GM23338 (cell line): ENCODE measurements at regions not wholly inside any gene's neighbourhood (a gene's known extent, or its start where the extent isn't known, plus 50 kb on each side); places are given as distances from the start of the nearest gene placed in this dataset.

Experiments used
- ATAC-seq: fragments of 200-7000 bp; cut with Tn5 transposase; 3 replicates; pipeline ENCODE4 v1.9.1; 2020
- DNase-seq: peaks from one replicate; pipeline ENCODE4 v3.0.0-alpha.2; 2015; ENCODE audit warnings: low spot score
- H2AFZ ChIP-seq: fragments of 200-600 bp; sonication (generic); 2 replicates; pipeline ENCODE4 v1.8.0; 2016; ENCODE audit warnings: antibody characterized with exemption, mild to moderate bottlenecking, moderate library complexity
- H3F3A ChIP-seq: fragments of 200-600 bp; sonication (generic); replicated peaks from 2 replicates; pipeline ENCODE4 v1.8.0; 2017; ENCODE audit warnings: antibody characterized with exemption, mixed run types, low read depth
- H3K27ac ChIP-seq: fragments of 200-600 bp; sonication (generic); 2 replicates; pipeline ENCODE4 v1.6.1; 2016; ENCODE audit warnings: low read depth
- H3K27me3 ChIP-seq: fragments of 200-600 bp; sonication (generic); 2 replicates; pipeline ENCODE4 v1.8.0; 2016; ENCODE audit warnings: mild to moderate bottlenecking, mixed run types, moderate library complexity; ENCODE audit not compliant: insufficient read depth
- H3K36me3 ChIP-seq: fragments of 200-600 bp; sonication (generic); 2 replicates; pipeline ENCODE4 v1.8.0; 2016; ENCODE audit warnings: mild to moderate bottlenecking; ENCODE audit not compliant: insufficient read depth
- H3K4me1 ChIP-seq: fragments of 200-600 bp; sonication (generic); 2 replicates; pipeline ENCODE4 v1.8.0; 2016; ENCODE audit warnings: mild to moderate bottlenecking, moderate library complexity; ENCODE audit not compliant: insufficient read depth
- H3K4me2 ChIP-seq: fragments of 200-600 bp; sonication (generic); 2 replicates; pipeline ENCODE4 v1.7.1; 2017; ENCODE audit warnings: mixed run types
- H3K4me3 ChIP-seq: fragments of 200-600 bp; sonication (generic); 2 replicates; pipeline ENCODE4 v1.6.1; 2016; ENCODE audit warnings: mixed run types
- H3K79me2 ChIP-seq: fragments of 200-600 bp; sonication (generic); replicated peaks from 2 replicates; pipeline ENCODE4 v1.8.0; 2017; ENCODE audit warnings: mild to moderate bottlenecking; ENCODE audit not compliant: insufficient read depth
- H3K9me2 ChIP-seq: fragments of 200-600 bp; sonication (generic); 2 replicates; pipeline ENCODE4 v1.8.0; 2017; ENCODE audit not compliant: insufficient read depth
- H4K20me1 ChIP-seq: fragments of 200-600 bp; sonication (generic); replicated peaks from 2 replicates; pipeline ENCODE4 v1.8.0; 2017; ENCODE audit warnings: mild to moderate bottlenecking; ENCODE audit not compliant: insufficient read depth
- H3K27ac Mint-ChIP-seq: 2 replicates; pipeline ENCODE4 v1.8.0; 2020; ENCODE audit warnings: inconsistent platforms, mild to moderate bottlenecking, moderate library complexity, mixed read lengths
- H3K27me3 Mint-ChIP-seq: 3 replicates; pipeline ENCODE4 v1.8.0; 2022; ENCODE audit warnings: low read depth, mild to moderate bottlenecking, moderate library complexity, mixed read lengths, inconsistent platforms; ENCODE audit not compliant: insufficient read depth, poor library complexity
- H3K36me3 Mint-ChIP-seq: 3 replicates; pipeline ENCODE4 v1.8.0; 2021; ENCODE audit warnings: low read depth, mild to moderate bottlenecking, inconsistent platforms, moderate library complexity, mixed read lengths
- H3K4me1 Mint-ChIP-seq: 3 replicates; pipeline ENCODE4 v1.8.0; 2020; ENCODE audit warnings: mild to moderate bottlenecking, inconsistent platforms, mixed read lengths
- H3K4me3 Mint-ChIP-seq: 3 replicates; pipeline ENCODE4 v1.8.0; 2021; ENCODE audit warnings: moderate library complexity, mild to moderate bottlenecking, inconsistent platforms, mixed read lengths
- H3K9me3 Mint-ChIP-seq: 3 replicates; pipeline ENCODE4 v1.8.0; 2020; ENCODE audit warnings: moderate library complexity, mild to moderate bottlenecking, inconsistent platforms, mixed read lengths
- CREB1 ChIP-seq: fragments of 250-450 bp; sonication (Bioruptor Pico); IDR thresholded peaks from 2 replicates; pipeline ENCODE4 v1.5.0; 2020; ENCODE audit warnings: low read depth, mild to moderate bottlenecking, moderate library complexity
- EZH2 ChIP-seq: fragments of 200-600 bp; sonication (generic); IDR thresholded peaks from one replicate; pipeline ENCODE4 v1.8.0; 2017; ENCODE audit warnings: antibody characterized with exemption, mild to moderate bottlenecking, low read depth; ENCODE audit not compliant: unreplicated experiment
- EZH2phosphoT487 ChIP-seq: fragments of 200-600 bp; sonication (generic); IDR thresholded peaks from one replicate; pipeline ENCODE4 v1.8.1; 2018; ENCODE audit warnings: antibody characterized with exemption; ENCODE audit not compliant: unreplicated experiment
- JUNB ChIP-seq: IDR thresholded peaks from one replicate; pipeline ENCODE4 v1.6.1; 2016; ENCODE audit warnings: antibody characterized with exemption; ENCODE audit not compliant: unreplicated experiment
- NANOG ChIP-seq: IDR thresholded peaks from 2 replicates; pipeline ENCODE4 v1.6.1; 2016; ENCODE audit warnings: antibody characterized with exemption, borderline replicate concordance
- POLR2AphosphoS5 ChIP-seq: IDR thresholded peaks from 2 replicates; pipeline ENCODE4 v1.6.1; 2016; ENCODE audit warnings: antibody characterized with exemption, low read depth
- STAT1 ChIP-seq: IDR thresholded peaks from one replicate; pipeline ENCODE4 v1.6.1; 2016; ENCODE audit warnings: antibody characterized with exemption; ENCODE audit not compliant: unreplicated experiment
- ZNF114 ChIP-seq: fragments of 250-450 bp; sonication (Bioruptor Pico); IDR thresholded peaks from 2 replicates; pipeline ENCODE4 v1.5.0; 2020; ENCODE audit warnings: mild to moderate bottlenecking, moderate library complexity
- ZNF331 ChIP-seq: fragments of 250-450 bp; sonication (Bioruptor Pico); IDR thresholded peaks from 2 replicates; pipeline ENCODE4 v1.5.0; 2020; ENCODE audit warnings: low read depth, mild to moderate bottlenecking, moderate library complexity
- TF ChIP-seq, protein P1 (sequence below): fragments of 250-450 bp; sonication (Bioruptor Pico); IDR thresholded peaks from 2 replicates; pipeline ENCODE4 v1.5.0; 2020; ENCODE audit warnings: mild to moderate bottlenecking, moderate library complexity
- TF ChIP-seq, protein P2 (sequence below), 2 experiments: fragments of 200-600 bp in 1 of 2; sonication (generic) in 1 of 2; conservative IDR thresholded peaks; 2 replicates each; pipeline versions ENCODE4 v1.5.1 to v1.6.1; 2016 to 2017; ENCODE audit warnings: antibody characterized with exemption in 2 of 2, low read depth in 2 of 2, mild to moderate bottlenecking in 2 of 2, moderate library complexity in 1 of 2
- TF ChIP-seq, protein P3 (sequence below): IDR thresholded peaks from one replicate; pipeline ENCODE4 v1.6.1; 2018; ENCODE audit warnings: antibody characterized with exemption; ENCODE audit not compliant: unreplicated experiment
- TF ChIP-seq, protein P4 (sequence below): IDR thresholded peaks from 2 replicates; pipeline ENCODE4 v1.6.1; 2016; ENCODE audit warnings: antibody characterized with exemption

DNA sequence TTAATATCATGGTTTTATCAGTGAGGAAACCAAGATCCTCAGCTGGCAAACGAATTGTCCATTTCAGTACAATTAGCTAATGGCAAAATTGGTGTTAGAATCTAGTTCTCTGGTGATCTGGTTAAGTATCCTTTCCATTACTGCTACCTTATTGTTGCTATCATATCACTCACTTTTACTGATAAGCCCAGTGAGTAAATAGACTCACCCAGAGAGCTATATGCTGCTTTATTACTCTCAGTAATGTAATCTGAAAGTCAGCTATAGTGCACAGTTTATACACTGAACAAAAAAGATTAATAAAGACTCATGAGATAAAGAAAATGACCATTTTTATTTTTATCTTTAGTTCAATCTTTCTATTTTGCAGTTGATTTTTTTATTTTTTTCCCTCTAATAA is 95.0 kb downstream of the DMAC1 start:
- H3K27ac Mint-ChIP-seq = no peak overlapping the region
- no peak for ATAC-seq
- TF ChIP-seq STAT1 = no peak
- no peak for TF ChIP-seq EZH2
- TF ChIP-seq JUNB = no peak
- TF ChIP-seq, protein P1, sequence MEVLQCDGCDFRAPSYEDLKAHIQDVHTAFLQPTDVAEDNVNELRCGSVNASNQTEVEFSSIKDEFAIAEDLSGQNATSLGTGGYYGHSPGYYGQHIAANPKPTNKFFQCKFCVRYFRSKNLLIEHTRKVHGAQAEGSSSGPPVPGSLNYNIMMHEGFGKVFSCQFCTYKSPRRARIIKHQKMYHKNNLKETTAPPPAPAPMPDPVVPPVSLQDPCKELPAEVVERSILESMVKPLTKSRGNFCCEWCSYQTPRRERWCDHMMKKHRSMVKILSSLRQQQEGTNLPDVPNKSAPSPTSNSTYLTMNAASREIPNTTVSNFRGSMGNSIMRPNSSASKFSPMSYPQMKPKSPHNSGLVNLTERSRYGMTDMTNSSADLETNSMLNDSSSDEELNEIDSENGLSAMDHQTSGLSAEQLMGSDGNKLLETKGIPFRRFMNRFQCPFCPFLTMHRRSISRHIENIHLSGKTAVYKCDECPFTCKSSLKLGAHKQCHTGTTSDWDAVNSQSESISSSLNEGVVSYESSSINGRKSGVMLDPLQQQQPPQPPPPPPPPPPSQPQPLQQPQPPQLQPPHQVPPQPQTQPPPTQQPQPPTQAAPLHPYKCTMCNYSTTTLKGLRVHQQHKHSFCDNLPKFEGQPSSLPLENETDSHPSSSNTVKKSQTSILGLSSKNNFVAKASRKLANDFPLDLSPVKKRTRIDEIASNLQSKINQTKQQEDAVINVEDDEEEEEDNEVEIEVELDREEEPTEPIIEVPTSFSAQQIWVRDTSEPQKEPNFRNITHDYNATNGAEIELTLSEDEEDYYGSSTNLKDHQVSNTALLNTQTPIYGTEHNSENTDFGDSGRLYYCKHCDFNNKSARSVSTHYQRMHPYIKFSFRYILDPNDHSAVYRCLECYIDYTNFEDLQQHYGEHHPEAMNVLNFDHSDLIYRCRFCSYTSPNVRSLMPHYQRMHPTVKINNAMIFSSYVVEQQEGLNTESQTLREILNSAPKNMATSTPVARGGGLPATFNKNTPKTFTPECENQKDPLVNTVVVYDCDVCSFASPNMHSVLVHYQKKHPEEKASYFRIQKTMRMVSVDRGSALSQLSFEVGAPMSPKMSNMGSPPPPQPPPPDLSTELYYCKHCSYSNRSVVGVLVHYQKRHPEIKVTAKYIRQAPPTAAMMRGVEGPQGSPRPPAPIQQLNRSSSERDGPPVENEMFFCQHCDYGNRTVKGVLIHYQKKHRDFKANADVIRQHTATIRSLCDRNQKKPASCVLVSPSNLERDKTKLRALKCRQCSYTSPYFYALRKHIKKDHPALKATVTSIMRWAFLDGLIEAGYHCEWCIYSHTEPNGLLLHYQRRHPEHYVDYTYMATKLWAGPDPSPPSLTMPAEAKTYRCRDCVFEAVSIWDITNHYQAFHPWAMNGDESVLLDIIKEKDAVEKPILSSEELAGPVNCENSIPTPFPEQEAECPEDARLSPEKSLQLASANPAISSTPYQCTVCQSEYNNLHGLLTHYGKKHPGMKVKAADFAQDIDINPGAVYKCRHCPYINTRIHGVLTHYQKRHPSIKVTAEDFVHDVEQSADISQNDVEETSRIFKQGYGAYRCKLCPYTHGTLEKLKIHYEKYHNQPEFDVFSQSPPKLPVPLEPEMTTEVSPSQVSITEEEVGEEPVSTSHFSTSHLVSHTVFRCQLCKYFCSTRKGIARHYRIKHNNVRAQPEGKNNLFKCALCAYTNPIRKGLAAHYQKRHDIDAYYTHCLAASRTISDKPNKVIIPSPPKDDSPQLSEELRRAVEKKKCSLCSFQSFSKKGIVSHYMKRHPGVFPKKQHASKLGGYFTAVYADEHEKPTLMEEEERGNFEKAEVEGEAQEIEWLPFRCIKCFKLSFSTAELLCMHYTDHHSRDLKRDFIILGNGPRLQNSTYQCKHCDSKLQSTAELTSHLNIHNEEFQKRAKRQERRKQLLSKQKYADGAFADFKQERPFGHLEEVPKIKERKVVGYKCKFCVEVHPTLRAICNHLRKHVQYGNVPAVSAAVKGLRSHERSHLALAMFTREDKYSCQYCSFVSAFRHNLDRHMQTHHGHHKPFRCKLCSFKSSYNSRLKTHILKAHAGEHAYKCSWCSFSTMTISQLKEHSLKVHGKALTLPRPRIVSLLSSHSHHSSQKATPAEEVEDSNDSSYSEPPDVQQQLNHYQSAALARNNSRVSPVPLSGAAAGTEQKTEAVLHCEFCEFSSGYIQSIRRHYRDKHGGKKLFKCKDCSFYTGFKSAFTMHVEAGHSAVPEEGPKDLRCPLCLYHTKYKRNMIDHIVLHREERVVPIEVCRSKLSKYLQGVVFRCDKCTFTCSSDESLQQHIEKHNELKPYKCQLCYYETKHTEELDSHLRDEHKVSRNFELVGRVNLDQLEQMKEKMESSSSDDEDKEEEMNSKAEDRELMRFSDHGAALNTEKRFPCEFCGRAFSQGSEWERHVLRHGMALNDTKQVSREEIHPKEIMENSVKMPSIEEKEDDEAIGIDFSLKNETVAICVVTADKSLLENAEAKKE (CRISPR knock-in tag) = no peak
- TF ChIP-seq, protein P2, sequence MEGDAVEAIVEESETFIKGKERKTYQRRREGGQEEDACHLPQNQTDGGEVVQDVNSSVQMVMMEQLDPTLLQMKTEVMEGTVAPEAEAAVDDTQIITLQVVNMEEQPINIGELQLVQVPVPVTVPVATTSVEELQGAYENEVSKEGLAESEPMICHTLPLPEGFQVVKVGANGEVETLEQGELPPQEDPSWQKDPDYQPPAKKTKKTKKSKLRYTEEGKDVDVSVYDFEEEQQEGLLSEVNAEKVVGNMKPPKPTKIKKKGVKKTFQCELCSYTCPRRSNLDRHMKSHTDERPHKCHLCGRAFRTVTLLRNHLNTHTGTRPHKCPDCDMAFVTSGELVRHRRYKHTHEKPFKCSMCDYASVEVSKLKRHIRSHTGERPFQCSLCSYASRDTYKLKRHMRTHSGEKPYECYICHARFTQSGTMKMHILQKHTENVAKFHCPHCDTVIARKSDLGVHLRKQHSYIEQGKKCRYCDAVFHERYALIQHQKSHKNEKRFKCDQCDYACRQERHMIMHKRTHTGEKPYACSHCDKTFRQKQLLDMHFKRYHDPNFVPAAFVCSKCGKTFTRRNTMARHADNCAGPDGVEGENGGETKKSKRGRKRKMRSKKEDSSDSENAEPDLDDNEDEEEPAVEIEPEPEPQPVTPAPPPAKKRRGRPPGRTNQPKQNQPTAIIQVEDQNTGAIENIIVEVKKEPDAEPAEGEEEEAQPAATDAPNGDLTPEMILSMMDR (conservative IDR thresholded peaks at IDR 0.05; ENCODE audit: low read depth in 2 of 2) = no peak
- no peak for TF ChIP-seq NANOG
- TF ChIP-seq, protein P3, sequence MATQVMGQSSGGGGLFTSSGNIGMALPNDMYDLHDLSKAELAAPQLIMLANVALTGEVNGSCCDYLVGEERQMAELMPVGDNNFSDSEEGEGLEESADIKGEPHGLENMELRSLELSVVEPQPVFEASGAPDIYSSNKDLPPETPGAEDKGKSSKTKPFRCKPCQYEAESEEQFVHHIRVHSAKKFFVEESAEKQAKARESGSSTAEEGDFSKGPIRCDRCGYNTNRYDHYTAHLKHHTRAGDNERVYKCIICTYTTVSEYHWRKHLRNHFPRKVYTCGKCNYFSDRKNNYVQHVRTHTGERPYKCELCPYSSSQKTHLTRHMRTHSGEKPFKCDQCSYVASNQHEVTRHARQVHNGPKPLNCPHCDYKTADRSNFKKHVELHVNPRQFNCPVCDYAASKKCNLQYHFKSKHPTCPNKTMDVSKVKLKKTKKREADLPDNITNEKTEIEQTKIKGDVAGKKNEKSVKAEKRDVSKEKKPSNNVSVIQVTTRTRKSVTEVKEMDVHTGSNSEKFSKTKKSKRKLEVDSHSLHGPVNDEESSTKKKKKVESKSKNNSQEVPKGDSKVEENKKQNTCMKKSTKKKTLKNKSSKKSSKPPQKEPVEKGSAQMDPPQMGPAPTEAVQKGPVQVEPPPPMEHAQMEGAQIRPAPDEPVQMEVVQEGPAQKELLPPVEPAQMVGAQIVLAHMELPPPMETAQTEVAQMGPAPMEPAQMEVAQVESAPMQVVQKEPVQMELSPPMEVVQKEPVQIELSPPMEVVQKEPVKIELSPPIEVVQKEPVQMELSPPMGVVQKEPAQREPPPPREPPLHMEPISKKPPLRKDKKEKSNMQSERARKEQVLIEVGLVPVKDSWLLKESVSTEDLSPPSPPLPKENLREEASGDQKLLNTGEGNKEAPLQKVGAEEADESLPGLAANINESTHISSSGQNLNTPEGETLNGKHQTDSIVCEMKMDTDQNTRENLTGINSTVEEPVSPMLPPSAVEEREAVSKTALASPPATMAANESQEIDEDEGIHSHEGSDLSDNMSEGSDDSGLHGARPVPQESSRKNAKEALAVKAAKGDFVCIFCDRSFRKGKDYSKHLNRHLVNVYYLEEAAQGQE = no peak
- TF ChIP-seq, protein P4, sequence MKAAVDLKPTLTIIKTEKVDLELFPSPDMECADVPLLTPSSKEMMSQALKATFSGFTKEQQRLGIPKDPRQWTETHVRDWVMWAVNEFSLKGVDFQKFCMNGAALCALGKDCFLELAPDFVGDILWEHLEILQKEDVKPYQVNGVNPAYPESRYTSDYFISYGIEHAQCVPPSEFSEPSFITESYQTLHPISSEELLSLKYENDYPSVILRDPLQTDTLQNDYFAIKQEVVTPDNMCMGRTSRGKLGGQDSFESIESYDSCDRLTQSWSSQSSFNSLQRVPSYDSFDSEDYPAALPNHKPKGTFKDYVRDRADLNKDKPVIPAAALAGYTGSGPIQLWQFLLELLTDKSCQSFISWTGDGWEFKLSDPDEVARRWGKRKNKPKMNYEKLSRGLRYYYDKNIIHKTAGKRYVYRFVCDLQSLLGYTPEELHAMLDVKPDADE = no peak
- no peak for TF ChIP-seq EZH2phosphoT487
- TF ChIP-seq CREB1 (CRISPR knock-in tag) = no peak
- no peak for TF ChIP-seq POLR2AphosphoS5
- TF ChIP-seq ZNF331 = no peak
- TF ChIP-seq ZNF114 (CRISPR knock-in tag) = no peak
- no peaks in the 10 kb centered on the region for H3F3A ChIP-seq
- H3K9me2 ChIP-seq = 0 out of 2 replicates have a peak, but pooled peaks cover 3% of the 10 kb centered on the region
- no peak overlapping the region for H3K4me2 ChIP-seq
- H3K36me3 Mint-ChIP-seq = no peaks in the 10 kb centered on the region
- no peak for DNase-seq
- no peaks in the 10 kb centered on the region for H3K27me3 Mint-ChIP-seq
- no peak overlapping the region for H2AFZ ChIP-seq
- no peaks in the 10 kb centered on the region for H3K27me3 ChIP-seq
- H4K20me1 ChIP-seq = no peaks in the 10 kb centered on the region
- H3K9me3 Mint-ChIP-seq = no peaks in the 10 kb centered on the region
- no peak overlapping the region for H3K27ac ChIP-seq
- H3K79me2 ChIP-seq = no peaks in the 10 kb centered on the region
- H3K4me1 ChIP-seq = no peaks in the 10 kb centered on the region
- no peaks in the 10 kb centered on the region for H3K36me3 ChIP-seq
- H3K4me3 Mint-ChIP-seq = no peak overlapping the region
- H3K4me3 ChIP-seq = no peak overlapping the region
- H3K4me1 Mint-ChIP-seq = no peaks in the 10 kb centered on the region
